22Rv1 (cell line): ENCODE measurements at regions not wholly inside any gene's neighbourhood (a gene's known extent, or its start where the extent isn't known, plus 50 kb on each side); places are given as distances from the start of the nearest gene placed in this dataset.

ENCODE experiments used
- ZFX ChIP-seq: fragments of 450-650 bp; IDR thresholded peaks from 2 replicates; pipeline ENCODE4 v1.6.1; 2017; ENCODE audit warnings: antibody characterized with exemption, borderline replicate concordance
- TF ChIP-seq, protein P1 (sequence below): fragments of 450-650 bp; IDR thresholded peaks from 2 replicates; pipeline ENCODE4 v1.5.1; 2017; ENCODE audit warnings: mild to moderate bottlenecking

DNA sequence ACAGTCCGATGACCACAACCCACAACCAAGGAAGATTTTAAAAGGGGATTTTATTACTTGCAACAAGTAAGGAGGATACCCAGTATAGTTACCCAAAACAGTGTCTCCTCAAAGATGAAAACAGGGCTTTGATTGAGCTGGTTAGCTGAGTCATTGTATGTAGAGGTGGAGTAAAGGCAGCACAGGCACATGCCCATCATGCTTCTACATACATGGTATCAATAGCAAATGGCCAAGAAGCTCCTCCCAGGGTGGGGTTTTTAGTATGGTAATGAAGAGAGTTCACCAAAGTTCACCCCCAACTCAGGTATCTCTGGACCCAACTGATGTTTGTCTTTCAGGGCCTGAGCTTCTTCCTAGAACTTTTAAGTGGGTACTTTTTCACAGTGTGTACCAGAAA lies 157.1 kb upstream of the CEP126 start:
- TF ChIP-seq, protein P1, sequence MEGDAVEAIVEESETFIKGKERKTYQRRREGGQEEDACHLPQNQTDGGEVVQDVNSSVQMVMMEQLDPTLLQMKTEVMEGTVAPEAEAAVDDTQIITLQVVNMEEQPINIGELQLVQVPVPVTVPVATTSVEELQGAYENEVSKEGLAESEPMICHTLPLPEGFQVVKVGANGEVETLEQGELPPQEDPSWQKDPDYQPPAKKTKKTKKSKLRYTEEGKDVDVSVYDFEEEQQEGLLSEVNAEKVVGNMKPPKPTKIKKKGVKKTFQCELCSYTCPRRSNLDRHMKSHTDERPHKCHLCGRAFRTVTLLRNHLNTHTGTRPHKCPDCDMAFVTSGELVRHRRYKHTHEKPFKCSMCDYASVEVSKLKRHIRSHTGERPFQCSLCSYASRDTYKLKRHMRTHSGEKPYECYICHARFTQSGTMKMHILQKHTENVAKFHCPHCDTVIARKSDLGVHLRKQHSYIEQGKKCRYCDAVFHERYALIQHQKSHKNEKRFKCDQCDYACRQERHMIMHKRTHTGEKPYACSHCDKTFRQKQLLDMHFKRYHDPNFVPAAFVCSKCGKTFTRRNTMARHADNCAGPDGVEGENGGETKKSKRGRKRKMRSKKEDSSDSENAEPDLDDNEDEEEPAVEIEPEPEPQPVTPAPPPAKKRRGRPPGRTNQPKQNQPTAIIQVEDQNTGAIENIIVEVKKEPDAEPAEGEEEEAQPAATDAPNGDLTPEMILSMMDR = no peak
- no peak for TF ChIP-seq ZFX
